Psoas muscle (tissue), 7 donors: ENCODE measurements at regions not wholly inside any gene's neighbourhood (a gene's known extent, or its start where the extent isn't known, plus 50 kb on each side); places are given as distances from the start of the nearest gene placed in this dataset.
A peak's percentile ranks its signal among the peaks of the same experiment; 100 is the strongest.

Source experiments
- ATAC-seq, 4 donors: fragments of 200-7000 bp; cut with Tn5 transposase; one replicate each; pipeline ENCODE4 v1.9.1; 2020; ENCODE audit warnings: moderate library complexity in 3 of 4, mild to moderate bottlenecking in 2 of 4
- DNase-seq, 2 donors: peaks; one replicate each; pipeline ENCODE4 v3.0.0-alpha.2; 2020
- H3K27ac ChIP-seq: fragments of 200-600 bp; one replicate; pipeline ENCODE4 v1.8.0; 2022
- H3K27me3 ChIP-seq, 3 donors: fragments of 200-600 bp in 1 of 3; one replicate each; pipeline versions ENCODE4 v1.6.1 to v1.8.0; 2013 to 2022; ENCODE audit warnings: low read length in 2 of 3, mild to moderate bottlenecking in 2 of 3, moderate library complexity in 1 of 3; ENCODE audit not compliant: insufficient read depth in 3 of 3
- H3K36me3 ChIP-seq, 2 donors: fragments of 200-600 bp in 1 of 2; one replicate each; pipeline versions ENCODE4 v1.6.1 to v1.8.0; 2013 to 2022; ENCODE audit warnings: low read depth in 1 of 2, mild to moderate bottlenecking in 1 of 2, moderate library complexity in 1 of 2; ENCODE audit not compliant: insufficient read depth in 1 of 2
- H3K4me1 ChIP-seq: fragments of 200-600 bp; one replicate; pipeline ENCODE4 v1.8.0; 2022
- H3K4me3 ChIP-seq: fragments of 200-600 bp; one replicate; pipeline ENCODE4 v1.8.0; 2022; ENCODE audit warnings: mild to moderate bottlenecking
- H3K9me3 ChIP-seq: fragments of 200-600 bp; one replicate; pipeline ENCODE4 v1.8.0; 2022
- CTCF ChIP-seq: fragments of 200-600 bp; IDR thresholded peaks from one replicate; pipeline ENCODE4 v1.8.0; 2022; ENCODE audit warnings: antibody characterized with exemption
- WGBS, 3 donors: extraction: QIAGEN DNeasy Blood & Tissue Kit; methylation state at CpG; one replicate each; pipeline versions ENCODE4 v1.1.6 to v1.1.7; 2013; 5-methylcytosine and 5-hydroxymethylcytosine counted together
- intact Hi-C, 2 donors: fragments of 100-400 bp; cut with DNase I; formaldehyde crosslinking; loops; one replicate each; pipeline versions ENCODE4 v1.11.0 to v1.14.2; 2022
- donor health status: healthy with polysubstance abuse.
- donor health status: DM: no; HTN: no; CAD: no; lungs with moderate emphysema.
- donor health status: Bipolar disorder and iron deficiency.
- donor health status: healthy.
- donor health status: DM: yes; HTN: yes; CAD: no.
- donor health status: DM: no; HTN: no; CAD: no.
- donor health status: DM: yes; HTN: yes; CAD: no.

GRCh38 chr22:27670701-27671412 lies 130.7 kb downstream of the MN1 start:
- peaks cover 5% of the 10 kb centered on the region for H3K9me3 ChIP-seq
- no peak overlapping the region for H3K4me3 ChIP-seq
- TF ChIP-seq CTCF, result no peak
- H3K4me1 ChIP-seq, result peaks cover 35% of the 10 kb centered on the region
- WGBS, 3 donors, result 25 to 38% (median 35%) methylated on average over 11 to 16 of the region's 16 CpGs
- no peaks in the 10 kb centered on the region for H3K27me3 ChIP-seq
- H3K36me3 ChIP-seq, result no peaks in the 10 kb centered on the region
- DNase-seq (peak; percentile 50 to 70), ATAC-seq (peak in 2 of 4 donors; percentile 12 to 41)
- intact Hi-C loops, result loop anchor here in 1 of 2 donors (2.0 kb wide), 1 partner anchor 30 kb away; no protein-coding TSS in a partner anchor
- peak overlapping the region; percentile 88 for H3K27ac ChIP-seq

- 84 to 95% (median 94%) methylated on average over 3 of the region's 3 CpGs for WGBS, 3 donors
- Histone ChIP-seq H3K36me3 (no peaks in the 10 kb centered on the region), H3K27me3 (no peaks in the 10 kb centered on the region), H3K4me1 (peaks cover 35% of the 10 kb centered on the region), H3K27ac (peak overlapping the region; percentile 88), H3K4me3 (no peak overlapping the region), H3K9me3 (peaks cover 2% of the 10 kb centered on the region)
- ATAC-seq, result no peak
- intact Hi-C loops, result loop anchor here in 1 of 2 donors (2.0 kb wide), 1 partner anchor 31 kb away; no protein-coding TSS in a partner anchor
- no peak for DNase-seq
- no peak for TF ChIP-seq CTCF
These were observed 130.1 kb downstream of the MN1 start for GRCh38 chr22:27671413-27671935.

GRCh38 chr22:27672721-27673418 lies 128.7 kb downstream of the MN1 start:
- peak overlapping the region; percentile 74 for H3K27ac ChIP-seq
- WGBS, 3 donors, result 89 to 94% (median 91%) methylated on average over 9 of the region's 9 CpGs
- intact Hi-C loops, result no loop called here
- H3K4me1 ChIP-seq, result peaks cover 35% of the 10 kb centered on the region
- no peaks in the 10 kb centered on the region for H3K27me3 ChIP-seq
- TF ChIP-seq CTCF, result no peak
- H3K9me3 ChIP-seq, result no peaks in the 10 kb centered on the region
- no peaks in the 10 kb centered on the region for H3K36me3 ChIP-seq
- ATAC-seq (no peak), DNase-seq (no peak)
- no peak overlapping the region for H3K4me3 ChIP-seq

GRCh38 chr22:27673839-27674238 lies 127.7 kb downstream of the MN1 start:
- no peaks in the 10 kb centered on the region for H3K27me3 ChIP-seq
- no peak for TF ChIP-seq CTCF
- WGBS, 3 donors, result 6 to 10% (median 7%) methylated on average over 15 of the region's 15 CpGs
- H3K27ac ChIP-seq, result peak overlapping the region; percentile 74
- ATAC-seq (peak in 2 of 4 donors; percentile 3), DNase-seq (peak; percentile 37 to 59)
- H3K4me3 ChIP-seq, result no peak overlapping the region
- peaks cover 34% of the 10 kb centered on the region for H3K4me1 ChIP-seq
- H3K9me3 ChIP-seq, result no peaks in the 10 kb centered on the region
- H3K36me3 ChIP-seq, result no peaks in the 10 kb centered on the region
- intact Hi-C loops, result no loop called here
